Endodermal cell (in vitro differentiated cells): ENCODE measurements at regions not wholly inside any gene's neighbourhood (a gene's known extent, or its start where the extent isn't known, plus 50 kb on each side); places are given as distances from the start of the nearest gene placed in this dataset.

Experiments used
- DNase-seq: peaks from one replicate; pipeline ENCODE4 v3.0.0-alpha.2; 2017
- H3K27ac ChIP-seq: 2 replicates; pipeline ENCODE4 v1.5.1; 2013; ENCODE audit warnings: mild to moderate bottlenecking, low read depth, low read length, moderate library complexity
- H3K27me3 ChIP-seq: 2 replicates; pipeline ENCODE4 v1.6.1; 2013; ENCODE audit warnings: mild to moderate bottlenecking, low read length, moderate library complexity; ENCODE audit not compliant: insufficient read depth, control insufficient read depth, poor library complexity, severe bottlenecking
- H3K36me3 ChIP-seq: 2 replicates; pipeline ENCODE4 v1.7.0; 2013; ENCODE audit warnings: mild to moderate bottlenecking, low read length, moderate library complexity; ENCODE audit not compliant: control insufficient read depth, insufficient read depth
- H3K4me1 ChIP-seq: one replicate; pipeline ENCODE4 v1.7.0; 2013; ENCODE audit warnings: low read length; ENCODE audit not compliant: control insufficient read depth, insufficient read depth
- H3K4me3 ChIP-seq: 2 replicates; pipeline ENCODE4 v1.5.1; 2013; ENCODE audit warnings: mild to moderate bottlenecking, low read length, moderate library complexity
- H3K9ac ChIP-seq: 2 replicates; pipeline ENCODE4 v1.6.1; 2013; ENCODE audit warnings: mild to moderate bottlenecking, low read length, moderate library complexity; ENCODE audit not compliant: poor library complexity, severe bottlenecking; ENCODE audit errors: extremely low read depth
- H3K9me3 ChIP-seq: 2 replicates; pipeline ENCODE4 v1.6.1; 2013; ENCODE audit warnings: mild to moderate bottlenecking, low read length, moderate library complexity; ENCODE audit not compliant: control insufficient read depth
- H3K27ac Mint-ChIP-seq: 2 replicates; pipeline ENCODE4 v1.8.0; 2020; ENCODE audit warnings: mixed read lengths
- H3K27me3 Mint-ChIP-seq: 2 replicates; pipeline ENCODE4 v1.8.0; 2021; ENCODE audit warnings: mild to moderate bottlenecking, mixed read lengths; ENCODE audit not compliant: insufficient read depth
- H3K36me3 Mint-ChIP-seq: 2 replicates; pipeline ENCODE4 v1.8.0; 2020; ENCODE audit warnings: low read depth, mixed read lengths
- H3K4me1 Mint-ChIP-seq: 2 replicates; pipeline ENCODE4 v1.8.0; 2020; ENCODE audit warnings: mixed read lengths
- H3K4me3 Mint-ChIP-seq: 2 replicates; pipeline ENCODE4 v1.8.0; 2020; ENCODE audit warnings: mild to moderate bottlenecking, moderate library complexity, mixed read lengths
- H3K9me3 Mint-ChIP-seq: 2 replicates; pipeline ENCODE4 v1.8.0; 2020; ENCODE audit warnings: mild to moderate bottlenecking, mixed read lengths
- WGBS, 2 experiments: methylation state at CpG; one replicate each; pipeline versions ENCODE4 v1.1.5 to v1.1.7; 2013; ENCODE audit warnings: missing lambda C conversion rate in 2 of 2, mixed read lengths in 1 of 2; ENCODE audit not compliant: insufficient coverage in 1 of 2, insufficient read length in 1 of 2; 5-methylcytosine and 5-hydroxymethylcytosine counted together
- TF ChIP-seq, protein P1 (sequence below): fragments of 200-600 bp; sonication (generic); conservative IDR thresholded peaks from 2 replicates; pipeline ENCODE4 v1.5.0; 2021; ENCODE audit warnings: antibody characterized with exemption, mild to moderate bottlenecking

DNA sequence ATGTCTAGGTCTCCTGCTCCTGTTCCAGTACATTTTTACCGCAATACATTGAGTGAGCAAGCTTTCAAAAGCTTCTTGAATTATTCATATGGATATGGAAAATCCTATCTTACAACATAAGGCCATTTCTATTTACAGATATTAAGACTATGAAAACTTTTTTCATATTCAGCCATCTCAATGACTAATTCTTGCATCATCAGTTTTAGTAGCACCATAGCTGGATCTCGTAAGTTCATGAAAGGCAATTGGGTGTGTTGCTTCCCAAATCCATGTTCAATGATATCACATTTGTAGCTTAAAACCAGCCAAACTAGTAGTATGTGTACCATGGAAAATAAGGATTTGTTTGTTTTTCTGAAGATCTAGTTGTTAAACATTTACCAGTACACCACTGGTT is 118.3 kb upstream of the GABRA2 start:
- Mint-ChIP-seq H3K27me3 (no peaks in the 10 kb centered on the region), H3K36me3 (no peaks in the 10 kb centered on the region), H3K4me1 (no peaks in the 10 kb centered on the region), H3K4me3 (no peak overlapping the region), H3K9me3 (no peaks in the 10 kb centered on the region), H3K27ac (no peak overlapping the region)
- no peak overlapping the region for H3K27ac ChIP-seq
- H3K27me3 ChIP-seq, result no peaks in the 10 kb centered on the region
- no peaks in the 10 kb centered on the region for H3K36me3 ChIP-seq
- H3K4me3 ChIP-seq, result no peak overlapping the region
- no peak overlapping the region for H3K9ac ChIP-seq
- no peaks in the 10 kb centered on the region for H3K9me3 ChIP-seq
- WGBS, 2 experiments, result 86 to 100% methylated on average over 1 to 2 of the region's 2 CpGs
- DNase-seq, result no peak
- H3K4me1 ChIP-seq, result no peaks in the 10 kb centered on the region
- TF ChIP-seq, protein P1, sequence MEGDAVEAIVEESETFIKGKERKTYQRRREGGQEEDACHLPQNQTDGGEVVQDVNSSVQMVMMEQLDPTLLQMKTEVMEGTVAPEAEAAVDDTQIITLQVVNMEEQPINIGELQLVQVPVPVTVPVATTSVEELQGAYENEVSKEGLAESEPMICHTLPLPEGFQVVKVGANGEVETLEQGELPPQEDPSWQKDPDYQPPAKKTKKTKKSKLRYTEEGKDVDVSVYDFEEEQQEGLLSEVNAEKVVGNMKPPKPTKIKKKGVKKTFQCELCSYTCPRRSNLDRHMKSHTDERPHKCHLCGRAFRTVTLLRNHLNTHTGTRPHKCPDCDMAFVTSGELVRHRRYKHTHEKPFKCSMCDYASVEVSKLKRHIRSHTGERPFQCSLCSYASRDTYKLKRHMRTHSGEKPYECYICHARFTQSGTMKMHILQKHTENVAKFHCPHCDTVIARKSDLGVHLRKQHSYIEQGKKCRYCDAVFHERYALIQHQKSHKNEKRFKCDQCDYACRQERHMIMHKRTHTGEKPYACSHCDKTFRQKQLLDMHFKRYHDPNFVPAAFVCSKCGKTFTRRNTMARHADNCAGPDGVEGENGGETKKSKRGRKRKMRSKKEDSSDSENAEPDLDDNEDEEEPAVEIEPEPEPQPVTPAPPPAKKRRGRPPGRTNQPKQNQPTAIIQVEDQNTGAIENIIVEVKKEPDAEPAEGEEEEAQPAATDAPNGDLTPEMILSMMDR, result no peak

DNA sequence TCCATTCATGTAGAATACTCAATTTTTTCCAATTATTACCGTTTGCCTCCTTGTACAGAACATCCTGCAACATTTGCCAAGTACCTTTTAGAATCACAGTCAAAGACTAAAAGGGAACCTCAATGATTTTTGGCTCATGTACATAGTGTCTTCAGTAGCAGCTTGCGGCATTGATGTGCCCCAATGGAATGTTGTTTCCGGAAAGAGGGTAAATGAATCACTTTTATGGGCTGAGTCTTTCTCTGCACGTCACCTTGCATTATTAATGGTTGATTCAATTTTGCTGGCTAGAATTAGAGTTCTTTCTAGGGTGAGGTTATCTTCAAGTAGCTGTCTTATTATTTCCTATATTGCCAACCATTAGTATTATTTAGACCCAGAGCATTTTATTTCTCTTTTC is 116.9 kb upstream of the GABRA2 start:
- no peaks in the 10 kb centered on the region for H3K27me3 ChIP-seq
- Mint-ChIP-seq H3K4me3 (no peak overlapping the region), H3K36me3 (no peaks in the 10 kb centered on the region), H3K27me3 (no peaks in the 10 kb centered on the region), H3K27ac (no peak overlapping the region), H3K4me1 (no peaks in the 10 kb centered on the region), H3K9me3 (no peaks in the 10 kb centered on the region)
- no peak overlapping the region for H3K4me3 ChIP-seq
- WGBS, 2 experiments, result 88 to 100% methylated on average over 1 to 4 of the region's 4 CpGs
- no peaks in the 10 kb centered on the region for H3K9me3 ChIP-seq
- no peaks in the 10 kb centered on the region for H3K36me3 ChIP-seq
- H3K27ac ChIP-seq, result no peak overlapping the region
- DNase-seq, result no peak
- H3K4me1 ChIP-seq, result no peaks in the 10 kb centered on the region
- TF ChIP-seq, protein P1, result no peak
- H3K9ac ChIP-seq, result no peak overlapping the region

DNA sequence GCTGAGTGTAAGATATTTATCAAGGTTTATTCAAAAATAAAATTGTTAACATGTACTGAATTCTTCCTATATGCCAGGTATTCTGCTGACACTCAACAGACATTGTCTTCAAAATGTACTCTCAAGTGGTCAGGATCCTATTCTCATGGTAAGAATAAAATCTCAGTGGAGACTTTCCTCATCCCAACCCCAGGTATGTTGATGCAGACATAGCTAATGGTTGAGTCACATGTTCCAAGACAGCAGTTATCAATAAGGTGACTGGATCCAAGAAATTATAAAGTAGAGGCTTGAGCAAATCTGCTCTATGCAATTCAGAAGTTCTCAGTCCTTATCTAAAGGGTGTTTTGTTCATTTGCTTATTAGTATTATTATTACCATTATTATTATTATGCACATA is 115.2 kb upstream of the GABRA2 start:
- no peak for DNase-seq

More for the DNA sequence above, 115.2 kb upstream of the GABRA2 start:
- Mint-ChIP-seq H3K9me3 (no peaks in the 10 kb centered on the region), H3K4me1 (no peaks in the 10 kb centered on the region), H3K27me3 (no peaks in the 10 kb centered on the region), H3K27ac (no peak overlapping the region), H3K36me3 (no peaks in the 10 kb centered on the region), H3K4me3 (no peak overlapping the region)
- TF ChIP-seq, protein P1, result no peak
- Histone ChIP-seq H3K27ac (no peak overlapping the region), H3K9me3 (no peaks in the 10 kb centered on the region), H3K4me1 (no peaks in the 10 kb centered on the region), H3K4me3 (no peak overlapping the region), H3K27me3 (no peaks in the 10 kb centered on the region), H3K36me3 (no peaks in the 10 kb centered on the region), H3K9ac (no peak overlapping the region)
